ENCODE measurements at regions not wholly inside any gene's neighbourhood (a gene's known extent, or its start where the extent isn't known, plus 50 kb on each side); places are given as distances from the start of the nearest gene placed in this dataset.

- DNase-seq: no peak
Measured at GRCh38 chr22:49268924-49269323, 558.7 kb downstream of the BRD1 start.

- no peak for DNase-seq
Measured at GRCh38 chr22:49267996-49268395, 559.7 kb downstream of the BRD1 start.

- DNase-seq: no peak
Measured at GRCh38 chr22:49266561-49267519, 560.8 kb downstream of the BRD1 start.

GRCh38 chr22:49264696-49265095 is 563.0 kb downstream of the BRD1 start:
- DNase-seq: no peak

GRCh38 chr22:49263101-49263500 is 564.6 kb downstream of the BRD1 start:
- no peak for DNase-seq

- no peak for DNase-seq
Measured at GRCh38 chr22:49262167-49262566, 565.5 kb downstream of the BRD1 start.

- DNase-seq: no peak
Measured at GRCh38 chr22:49261616-49262015, 566.1 kb downstream of the BRD1 start.

- no peak for DNase-seq
Measured at GRCh38 chr22:49260681-49261580, 566.7 kb downstream of the BRD1 start.

- DNase-seq: no peak
Measured at GRCh38 chr22:49259839-49260615, 567.6 kb downstream of the BRD1 start.

GRCh38 chr22:49258107-49259010 is 569.3 kb downstream of the BRD1 start:
- no peak for DNase-seq

GRCh38 chr22:49257551-49257961 is 570.1 kb downstream of the BRD1 start:
- no peak for DNase-seq

GRCh38 chr22:49255741-49256318 is 571.8 kb downstream of the BRD1 start:
- DNase-seq: no peak

- DNase-seq: no peak
Measured at GRCh38 chr22:49255154-49255553, 572.5 kb downstream of the BRD1 start.

GRCh38 chr22:49253656-49254055 is 574.0 kb downstream of the BRD1 start:
- DNase-seq: no peak

- no peak for DNase-seq
Measured at GRCh38 chr22:49251371-49251770, 576.3 kb downstream of the BRD1 start.

- no peak for DNase-seq
Measured at GRCh38 chr22:49247194-49247924, 580.3 kb downstream of the BRD1 start.

- DNase-seq: no peak
Measured at GRCh38 chr22:49244466-49245420, 582.9 kb downstream of the BRD1 start.

- DNase-seq: no peak
Measured at GRCh38 chr22:49243965-49244364, 583.7 kb downstream of the BRD1 start.

- no peak for DNase-seq
Measured at GRCh38 chr22:49243335-49243734, 584.3 kb downstream of the BRD1 start.
